Parathyroid adenoma (tissue), 2 donors: ENCODE measurements at regions not wholly inside any gene's neighbourhood (a gene's known extent, or its start where the extent isn't known, plus 50 kb on each side); places are given as distances from the start of the nearest gene placed in this dataset.

Source experiments
- H2AFZ ChIP-seq: fragments of 300-600 bp; sonication (generic); one replicate; pipeline ENCODE4 v1.7.0; 2017; ENCODE audit warnings: antibody characterized with exemption, mild to moderate bottlenecking
- H3K27ac ChIP-seq: fragments of 300-600 bp; sonication (generic); one replicate; pipeline ENCODE4 v1.7.0; 2017
- H3K27me3 ChIP-seq: fragments of 300-600 bp; sonication (generic); one replicate; pipeline ENCODE4 v1.7.0; 2017; ENCODE audit warnings: low read length; ENCODE audit not compliant: control insufficient read depth, insufficient read depth
- H3K36me3 ChIP-seq: fragments of 300-600 bp; sonication (generic); one replicate; pipeline ENCODE4 v1.7.0; 2017; ENCODE audit warnings: low read length; ENCODE audit not compliant: control insufficient read depth, insufficient read depth
- H3K4me1 ChIP-seq: fragments of 300-600 bp; sonication (generic); one replicate; pipeline ENCODE4 v1.7.0; 2017; ENCODE audit warnings: control low read depth
- H3K4me2 ChIP-seq: fragments of 300-600 bp; sonication (generic); one replicate; pipeline ENCODE4 v1.7.0; 2017; ENCODE audit warnings: low read length
- H3K4me3 ChIP-seq: fragments of 300-600 bp; sonication (generic); one replicate; pipeline ENCODE4 v1.7.0; 2017; ENCODE audit warnings: low read depth, low read length
- H3K79me2 ChIP-seq: fragments of 300-600 bp; sonication (generic); one replicate; pipeline ENCODE4 v1.7.0; 2017; ENCODE audit warnings: control low read depth
- H3K9ac ChIP-seq: fragments of 300-600 bp; sonication (generic); one replicate; pipeline ENCODE4 v1.7.0; 2017; ENCODE audit warnings: mild to moderate bottlenecking
- H3K9me3 ChIP-seq: fragments of 300-600 bp; sonication (generic); one replicate; pipeline ENCODE4 v1.7.0; 2017; ENCODE audit warnings: low read length; ENCODE audit not compliant: control insufficient read depth
- CTCF ChIP-seq: fragments of 300-600 bp; sonication (generic); IDR thresholded peaks from one replicate; pipeline ENCODE4 v1.7.0; 2017; ENCODE audit warnings: antibody characterized with exemption, mild to moderate bottlenecking
- donor health status: primary hyperparathyroidism.

- no peak overlapping the region for H3K27ac ChIP-seq
Observed at GRCh38 chr11:92546603-92547002, 322.0 kb downstream of the FAT3 start.

GRCh38 chr11:92550411-92550810 is 325.8 kb downstream of the FAT3 start:
- no peak for TF ChIP-seq CTCF

More at GRCh38 chr11:92546603-92547002, 322.0 kb downstream of the FAT3 start:
- TF ChIP-seq CTCF, result no peak
- H3K4me2 ChIP-seq, result no peak overlapping the region
- H3K4me1 ChIP-seq, result no peaks in the 10 kb centered on the region
- no peaks in the 10 kb centered on the region for H3K9me3 ChIP-seq
- H3K27me3 ChIP-seq, result no peaks in the 10 kb centered on the region
- H3K9ac ChIP-seq, result no peak overlapping the region
- no peaks in the 10 kb centered on the region for H3K36me3 ChIP-seq
- no peak overlapping the region for H2AFZ ChIP-seq
- H3K4me3 ChIP-seq, result no peak overlapping the region
- no peaks in the 10 kb centered on the region for H3K79me2 ChIP-seq

GRCh38 chr11:92550871-92551270 is 326.3 kb downstream of the FAT3 start:
- no peaks in the 10 kb centered on the region for H3K36me3 ChIP-seq
- H3K27ac ChIP-seq, result no peak overlapping the region
- no peak overlapping the region for H3K4me2 ChIP-seq
- H2AFZ ChIP-seq, result no peak overlapping the region
- TF ChIP-seq CTCF, result no peak
- no peaks in the 10 kb centered on the region for H3K27me3 ChIP-seq
- no peaks in the 10 kb centered on the region for H3K79me2 ChIP-seq
- H3K4me1 ChIP-seq, result no peaks in the 10 kb centered on the region
- no peak overlapping the region for H3K9ac ChIP-seq
- no peaks in the 10 kb centered on the region for H3K9me3 ChIP-seq
- no peak overlapping the region for H3K4me3 ChIP-seq

More at GRCh38 chr11:92550411-92550810, 325.8 kb downstream of the FAT3 start:
- Histone ChIP-seq H3K9me3 (no peaks in the 10 kb centered on the region), H3K79me2 (no peaks in the 10 kb centered on the region), H2AFZ (no peak overlapping the region), H3K9ac (no peak overlapping the region), H3K4me2 (no peak overlapping the region), H3K27me3 (no peaks in the 10 kb centered on the region), H3K36me3 (no peaks in the 10 kb centered on the region), H3K4me3 (no peak overlapping the region), H3K4me1 (no peaks in the 10 kb centered on the region), H3K27ac (no peak overlapping the region)

- H3K9me3 ChIP-seq, result no peaks in the 10 kb centered on the region
- no peak overlapping the region for H3K27ac ChIP-seq
- H3K4me1 ChIP-seq, result no peaks in the 10 kb centered on the region
- H2AFZ ChIP-seq, result no peak overlapping the region
- no peaks in the 10 kb centered on the region for H3K36me3 ChIP-seq
- no peak for TF ChIP-seq CTCF
- no peaks in the 10 kb centered on the region for H3K79me2 ChIP-seq
- H3K4me2 ChIP-seq, result no peak overlapping the region
- no peaks in the 10 kb centered on the region for H3K27me3 ChIP-seq
- H3K4me3 ChIP-seq, result no peak overlapping the region
- no peak overlapping the region for H3K9ac ChIP-seq
Observed at GRCh38 chr11:92552942-92553341, 328.3 kb downstream of the FAT3 start.

- no peaks in the 10 kb centered on the region for H3K9me3 ChIP-seq
- no peaks in the 10 kb centered on the region for H3K79me2 ChIP-seq
- H3K4me3 ChIP-seq, result no peak overlapping the region
- no peaks in the 10 kb centered on the region for H3K36me3 ChIP-seq
- H3K4me2 ChIP-seq, result no peak overlapping the region
- no peaks in the 10 kb centered on the region for H3K27me3 ChIP-seq
- H3K27ac ChIP-seq, result no peak overlapping the region
- no peak overlapping the region for H3K9ac ChIP-seq
- no peaks in the 10 kb centered on the region for H3K4me1 ChIP-seq
- H2AFZ ChIP-seq, result no peak overlapping the region
- TF ChIP-seq CTCF, result no peak
Observed at GRCh38 chr11:92554688-92555087, 330.1 kb downstream of the FAT3 start.
